ENCODE measurements at regions not wholly inside any gene's neighbourhood (a gene's known extent, or its start where the extent isn't known, plus 50 kb on each side); places are given as distances from the start of the nearest gene placed in this dataset.
"Not testable (repeated sequence)": the region's sequence is repeated elsewhere in the genome, so short reads cannot be mapped to it uniquely, and the experiment has no call there.

- not testable (repeated sequence) for TF ChIP-seq YY1 (IDR thresholded peaks at IDR 0.05; ENCODE audit: low read depth); EP300 (IDR thresholded peaks at IDR 0.05; ENCODE audit: borderline replicate concordance in 1 of 2, low read depth in 1 of 2, low read length in 1 of 2); POLR2AphosphoS5 (IDR thresholded peaks at IDR 0.05; ENCODE audit: low read depth, low read length); GATA2 (CRISPR knock-in tag; IDR thresholded peaks at IDR 0.05); NRF1 (IDR thresholded peaks at IDR 0.05; ENCODE audit: low read depth, low read length); MXI1 (IDR thresholded peaks at IDR 0.05; ENCODE audit: low read depth, low read length); TAF1 (IDR thresholded peaks at IDR 0.05; ENCODE audit: borderline replicate concordance, low read depth, low read length)
- TF ChIP-seq CTCF (IDR thresholded peaks at IDR 0.05) = peak; percentile 39
- TF ChIP-seq, protein P1, sequence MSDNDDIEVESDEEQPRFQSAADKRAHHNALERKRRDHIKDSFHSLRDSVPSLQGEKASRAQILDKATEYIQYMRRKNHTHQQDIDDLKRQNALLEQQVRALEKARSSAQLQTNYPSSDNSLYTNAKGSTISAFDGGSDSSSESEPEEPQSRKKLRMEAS (IDR thresholded peaks at IDR 0.05; ENCODE audit: low read depth) = not testable (repeated sequence)
- TF ChIP-seq, protein P2, sequence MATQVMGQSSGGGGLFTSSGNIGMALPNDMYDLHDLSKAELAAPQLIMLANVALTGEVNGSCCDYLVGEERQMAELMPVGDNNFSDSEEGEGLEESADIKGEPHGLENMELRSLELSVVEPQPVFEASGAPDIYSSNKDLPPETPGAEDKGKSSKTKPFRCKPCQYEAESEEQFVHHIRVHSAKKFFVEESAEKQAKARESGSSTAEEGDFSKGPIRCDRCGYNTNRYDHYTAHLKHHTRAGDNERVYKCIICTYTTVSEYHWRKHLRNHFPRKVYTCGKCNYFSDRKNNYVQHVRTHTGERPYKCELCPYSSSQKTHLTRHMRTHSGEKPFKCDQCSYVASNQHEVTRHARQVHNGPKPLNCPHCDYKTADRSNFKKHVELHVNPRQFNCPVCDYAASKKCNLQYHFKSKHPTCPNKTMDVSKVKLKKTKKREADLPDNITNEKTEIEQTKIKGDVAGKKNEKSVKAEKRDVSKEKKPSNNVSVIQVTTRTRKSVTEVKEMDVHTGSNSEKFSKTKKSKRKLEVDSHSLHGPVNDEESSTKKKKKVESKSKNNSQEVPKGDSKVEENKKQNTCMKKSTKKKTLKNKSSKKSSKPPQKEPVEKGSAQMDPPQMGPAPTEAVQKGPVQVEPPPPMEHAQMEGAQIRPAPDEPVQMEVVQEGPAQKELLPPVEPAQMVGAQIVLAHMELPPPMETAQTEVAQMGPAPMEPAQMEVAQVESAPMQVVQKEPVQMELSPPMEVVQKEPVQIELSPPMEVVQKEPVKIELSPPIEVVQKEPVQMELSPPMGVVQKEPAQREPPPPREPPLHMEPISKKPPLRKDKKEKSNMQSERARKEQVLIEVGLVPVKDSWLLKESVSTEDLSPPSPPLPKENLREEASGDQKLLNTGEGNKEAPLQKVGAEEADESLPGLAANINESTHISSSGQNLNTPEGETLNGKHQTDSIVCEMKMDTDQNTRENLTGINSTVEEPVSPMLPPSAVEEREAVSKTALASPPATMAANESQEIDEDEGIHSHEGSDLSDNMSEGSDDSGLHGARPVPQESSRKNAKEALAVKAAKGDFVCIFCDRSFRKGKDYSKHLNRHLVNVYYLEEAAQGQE (IDR thresholded peaks at IDR 0.05; ENCODE audit: low read depth, low read length) = not testable (repeated sequence)
- peak; percentile 45; the same call in 1 of the 2 replicates for TF ChIP-seq SMC3 (IDR thresholded peaks at IDR 0.05; ENCODE audit: low read depth, low read length)
- peak; percentile 58 for TF ChIP-seq RAD21 (IDR thresholded peaks at IDR 0.05; ENCODE audit: low read length)
These were observed 392.5 kb upstream of the PBX1 start for GRCh38 chr1:164166454-164166853.

All from SK-N-SH (cell line).